Medulla oblongata (tissue), 1 donor: ENCODE measurements at regions not wholly inside any gene's neighbourhood (a gene's known extent, or its start where the extent isn't known, plus 50 kb on each side); places are given as distances from the start of the nearest gene placed in this dataset.

ENCODE experiments used
- DNase-seq: peaks from one replicate; pipeline ENCODE4 v3.0.0-alpha.2; 2015; ENCODE audit errors: extremely low spot score

GRCh38 chrX:68927178-68927577 is 98.4 kb downstream of the EFNB1 start:
- DNase-seq, result no peak

GRCh38 chrX:68923147-68923546 is 94.3 kb downstream of the EFNB1 start:
- DNase-seq, result no peak

GRCh38 chrX:68922013-68922412 is 93.2 kb downstream of the EFNB1 start:
- no peak for DNase-seq

- no peak for DNase-seq
These were observed 91.7 kb downstream of the EFNB1 start for GRCh38 chrX:68920561-68920960.

GRCh38 chrX:68919707-68920106 is 90.9 kb downstream of the EFNB1 start:
- no peak for DNase-seq

- no peak for DNase-seq
These were observed 89.4 kb downstream of the EFNB1 start for GRCh38 chrX:68918202-68918601.

DNA sequence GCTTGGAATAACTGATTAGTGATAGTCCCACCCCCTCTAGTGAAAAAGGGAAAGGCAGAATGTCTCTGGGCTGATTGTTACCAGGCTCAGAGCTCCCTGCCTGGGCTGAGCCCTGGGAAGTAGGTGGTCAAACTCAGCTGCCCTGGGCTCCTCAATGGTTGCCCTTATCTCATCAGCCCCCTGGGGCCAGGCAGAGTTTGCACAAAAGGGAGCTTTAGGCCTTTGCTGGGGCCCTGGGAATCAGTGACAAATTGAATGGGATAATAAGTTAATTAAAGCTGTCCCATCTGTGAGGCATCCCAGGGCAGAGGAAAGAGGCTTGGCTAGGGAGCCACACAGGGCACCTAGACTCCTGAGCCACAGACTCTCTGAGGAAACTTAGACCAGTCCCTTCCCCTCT is 89.0 kb downstream of the EFNB1 start:
- no peak for DNase-seq

- no peak for DNase-seq
These were observed 88.1 kb downstream of the EFNB1 start for GRCh38 chrX:68916891-68917290.

DNA sequence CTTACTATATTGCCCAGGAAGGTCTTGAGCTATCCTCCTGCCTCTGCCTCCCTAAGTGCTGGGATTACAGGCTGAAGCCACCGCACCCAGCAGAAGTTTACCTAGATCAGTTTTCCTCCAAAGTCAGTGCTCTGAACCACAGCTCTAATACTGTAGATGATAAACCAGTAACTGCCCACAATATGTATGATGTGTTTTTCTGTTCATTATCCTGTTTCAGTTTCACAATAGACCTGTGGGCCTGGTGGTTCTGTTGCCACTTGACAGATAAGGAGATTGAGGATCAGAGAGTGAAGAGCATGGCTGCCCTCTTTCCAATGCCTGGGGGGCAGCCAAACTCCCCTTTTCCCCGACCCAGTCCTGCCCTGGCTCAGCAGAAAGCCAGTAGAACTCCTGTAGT is 87.0 kb downstream of the EFNB1 start:
- no peak for DNase-seq

- DNase-seq, result no peak
These were observed 85.7 kb downstream of the EFNB1 start for GRCh38 chrX:68914479-68914946.

DNA sequence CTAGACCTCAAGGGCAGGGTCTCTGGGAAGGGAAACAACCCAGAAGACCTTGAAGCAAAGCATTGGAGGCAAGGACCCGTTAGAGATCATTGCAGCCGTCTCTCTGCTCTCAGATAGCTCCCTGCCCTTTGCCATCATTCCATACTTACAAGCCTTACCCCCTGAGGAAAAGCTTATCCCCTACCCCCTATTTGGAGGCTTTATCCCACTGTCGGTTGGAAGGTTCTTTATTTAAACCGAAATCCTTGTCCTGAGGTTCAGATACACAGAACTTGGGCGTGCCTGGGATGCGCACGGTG is 84.4 kb downstream of the EFNB1 start:
- no peak for DNase-seq

DNA sequence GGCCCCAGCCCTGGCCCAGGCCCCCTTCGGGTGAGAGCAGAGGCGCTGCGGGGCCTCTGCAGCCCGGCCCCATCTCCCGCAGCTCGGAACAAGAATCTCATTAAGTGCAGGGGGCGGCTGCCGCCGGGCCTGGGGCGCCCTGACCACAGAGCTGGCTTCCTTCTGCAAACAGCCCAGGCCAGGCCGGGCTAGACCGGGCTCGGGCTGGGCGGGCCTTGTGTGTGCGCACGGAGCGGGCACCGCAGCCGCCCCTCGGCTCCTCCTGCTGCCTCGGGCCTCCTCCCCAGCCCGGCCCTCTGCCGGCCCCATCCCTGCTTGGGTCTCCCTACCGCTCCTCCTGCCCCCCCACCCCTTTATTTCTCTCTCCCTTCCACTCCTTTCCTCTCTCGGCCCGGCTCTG is 83.3 kb downstream of the EFNB1 start:
- no peak for DNase-seq

DNA sequence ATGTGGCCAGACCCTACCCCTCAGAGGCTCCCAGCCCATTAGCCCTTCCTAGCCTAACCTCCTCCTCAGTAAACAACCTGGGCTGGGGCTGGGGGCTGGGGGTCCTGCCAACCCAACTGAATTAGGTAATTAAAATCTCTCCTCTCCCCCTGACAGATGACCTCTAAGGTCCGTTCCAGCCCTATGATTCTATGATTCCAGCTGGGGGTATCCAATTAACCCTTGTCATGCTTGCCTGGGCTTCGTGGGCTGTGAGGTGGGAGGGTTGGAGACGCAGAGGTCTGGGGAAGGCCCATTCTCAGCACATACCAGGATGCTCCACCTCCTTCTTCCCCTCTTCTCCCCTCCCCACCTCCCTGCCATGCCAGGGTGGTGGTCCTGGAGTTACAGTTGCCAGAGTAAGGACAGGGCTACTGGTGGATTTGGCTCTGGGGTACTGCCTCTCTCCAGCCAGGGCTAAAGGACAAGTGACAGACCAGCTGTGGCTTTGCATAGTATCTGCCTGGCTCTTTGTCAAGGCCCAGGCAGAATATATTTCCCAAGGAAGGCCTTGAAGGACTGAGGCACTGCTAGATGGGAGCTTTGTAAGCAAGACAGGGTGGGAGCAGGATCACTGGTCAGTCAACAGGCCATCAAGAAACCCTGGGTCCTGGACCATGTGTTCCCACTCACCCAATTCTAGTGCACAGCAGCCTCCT is 82.1 kb downstream of the EFNB1 start:
- DNase-seq, result no peak

DNA sequence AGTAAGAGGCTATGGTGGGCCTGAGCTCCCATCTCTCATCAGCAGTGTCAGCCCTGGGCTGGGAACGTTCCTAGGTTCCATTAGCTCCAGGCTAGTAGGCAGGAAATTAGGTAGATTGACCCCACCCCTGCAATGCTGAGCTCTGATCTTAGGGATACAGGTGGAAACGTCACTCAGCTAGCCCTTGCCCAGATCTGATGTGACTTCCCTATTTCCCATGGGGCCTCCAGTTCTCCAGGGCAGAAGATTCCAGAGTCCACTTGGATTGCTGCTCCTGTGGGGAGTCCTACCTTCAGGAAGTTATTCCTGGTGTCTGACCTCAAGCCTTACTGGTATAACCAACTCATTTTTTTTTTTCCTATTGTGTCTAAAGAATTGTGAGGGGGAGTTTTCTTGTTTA is 81.1 kb downstream of the EFNB1 start:
- DNase-seq, result no peak

GRCh38 chrX:68908071-68908470 is 79.2 kb downstream of the EFNB1 start:
- DNase-seq, result no peak

DNA sequence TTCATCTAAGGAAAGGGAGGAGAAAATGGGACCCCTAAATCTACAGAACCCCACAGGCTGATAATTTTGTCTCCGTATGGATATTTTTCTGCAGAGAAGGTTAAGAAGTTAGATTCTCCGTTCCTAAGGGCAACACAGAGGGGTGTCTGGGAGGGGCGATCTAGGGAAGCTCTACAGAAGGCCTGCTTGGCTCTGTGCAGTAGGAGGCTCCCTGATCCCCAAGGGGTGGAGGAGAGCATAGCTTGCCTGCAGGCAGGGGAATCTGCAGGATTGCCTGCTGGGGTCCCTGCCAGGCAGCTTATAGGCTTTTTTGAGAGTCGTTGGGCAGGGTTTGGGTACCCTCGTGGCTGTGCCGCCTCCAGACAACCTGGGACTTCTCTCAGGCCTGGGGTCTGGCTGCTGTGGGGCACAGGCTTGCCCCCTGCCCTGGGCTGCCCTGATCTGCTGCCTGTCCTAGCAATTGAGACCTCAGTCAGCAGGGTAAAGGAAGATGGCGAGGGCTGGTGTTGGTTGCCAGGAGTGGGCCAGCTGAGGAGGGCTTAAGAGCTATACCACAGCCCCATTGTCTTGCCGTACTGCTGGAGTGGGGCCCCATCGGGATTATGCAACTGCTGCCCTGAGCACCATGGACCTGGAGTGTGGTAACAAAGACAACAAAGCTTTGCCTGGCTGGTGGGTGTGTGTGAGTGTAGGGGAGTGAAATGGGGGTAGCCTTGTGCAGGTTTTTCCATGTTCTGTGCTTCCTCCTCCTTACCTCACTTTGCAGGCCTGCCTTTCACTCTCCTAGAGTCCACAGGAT is 74.1 kb downstream of the EFNB1 start:
- DNase-seq, result no peak

DNA sequence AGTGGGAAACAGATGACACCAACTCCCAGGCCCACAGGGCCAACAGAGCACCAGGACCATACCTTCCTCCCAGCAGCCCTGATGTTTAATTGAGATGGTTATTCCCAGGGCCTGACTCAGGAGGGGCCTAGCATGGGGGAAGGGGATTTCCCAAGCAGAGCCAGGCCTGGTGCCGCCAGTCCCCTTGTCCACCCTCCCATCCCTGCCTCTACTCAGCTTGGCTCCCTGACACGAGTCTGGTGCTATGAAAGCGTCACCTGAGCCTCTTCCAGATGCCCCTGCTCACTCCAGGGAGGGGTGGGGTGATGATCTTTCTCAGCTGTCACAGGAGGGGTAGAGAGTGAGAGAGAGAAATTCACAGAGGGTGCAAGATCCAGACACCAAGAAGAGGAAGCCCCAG is 72.7 kb downstream of the EFNB1 start:
- DNase-seq, result no peak

DNA sequence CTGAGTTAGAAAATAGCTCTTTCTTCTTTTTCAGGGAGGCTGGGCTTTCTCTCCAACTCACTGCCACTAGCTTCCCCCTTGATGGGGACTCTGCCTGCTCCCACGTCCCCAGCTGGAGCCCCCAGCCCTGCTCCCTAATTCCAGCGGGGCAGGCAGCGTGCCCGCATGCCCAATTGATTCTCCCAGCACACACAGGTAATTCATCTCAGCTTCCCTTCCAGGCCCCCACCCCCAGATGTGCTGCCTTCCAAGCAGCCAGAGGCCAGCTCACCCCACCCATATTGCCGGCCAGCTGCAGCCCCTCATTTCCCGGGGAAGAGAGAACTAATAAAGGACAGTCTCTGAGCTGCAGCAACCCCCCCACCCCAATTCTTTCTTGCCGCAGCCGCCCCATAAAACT is 69.8 kb downstream of the EFNB1 start:
- no peak for DNase-seq

- no peak for DNase-seq
These were observed 68.5 kb downstream of the EFNB1 start for GRCh38 chrX:68897118-68897945.

DNA sequence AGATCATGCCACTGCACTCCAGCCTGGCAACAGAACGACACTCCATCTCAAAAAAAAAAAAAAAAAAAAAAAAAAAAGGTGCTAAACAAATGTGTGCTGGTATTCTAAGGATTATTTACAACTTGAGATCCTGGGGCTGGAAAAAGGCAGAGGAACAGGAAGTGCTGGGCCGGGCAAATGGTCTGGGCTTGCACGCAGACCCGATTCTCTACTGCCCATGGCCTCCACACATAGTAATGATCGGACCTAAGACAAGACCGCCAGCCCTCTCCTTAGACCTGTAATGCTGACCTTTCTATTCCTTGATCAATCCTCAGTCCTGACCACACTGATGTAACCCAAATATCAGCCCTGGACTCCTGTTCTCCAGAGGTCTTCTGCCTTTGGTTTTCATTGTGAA is 67.8 kb downstream of the EFNB1 start:
- no peak for DNase-seq

DNA sequence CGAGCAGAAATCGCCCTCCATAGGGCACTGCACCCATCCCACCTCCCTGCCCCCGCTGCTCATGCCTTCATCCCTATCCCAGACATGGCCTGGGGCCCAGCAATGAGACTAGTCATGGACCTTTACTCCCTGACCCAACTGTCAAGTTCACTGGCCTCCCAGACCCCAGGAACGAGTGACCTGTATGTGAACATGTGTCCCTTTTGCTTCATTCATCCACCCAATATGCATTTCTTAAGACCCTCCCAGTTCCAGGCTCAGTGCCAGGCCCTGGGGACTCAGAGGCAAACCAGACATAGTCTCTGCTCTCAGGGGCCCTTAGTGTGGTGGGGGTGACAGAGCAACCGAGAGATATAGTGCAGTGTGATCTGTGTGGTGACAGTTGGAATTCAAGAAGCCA is 67.0 kb downstream of the EFNB1 start:
- DNase-seq, result no peak

GRCh38 chrX:68895341-68895755 is 66.5 kb downstream of the EFNB1 start:
- peak; percentile 10 for DNase-seq
